Cerebellar nuclear complex (tissue), 1 donor: ENCODE measurements at regions not wholly inside any gene's neighbourhood (a gene's known extent, or its start where the extent isn't known, plus 50 kb on each side); places are given as distances from the start of the nearest gene placed in this dataset.

Source experiments
- DNase-seq, 2 experiments: peaks; one replicate each; lab custom pipeline; 2025; lab: John Stamatoyannopoulos, UW

DNA sequence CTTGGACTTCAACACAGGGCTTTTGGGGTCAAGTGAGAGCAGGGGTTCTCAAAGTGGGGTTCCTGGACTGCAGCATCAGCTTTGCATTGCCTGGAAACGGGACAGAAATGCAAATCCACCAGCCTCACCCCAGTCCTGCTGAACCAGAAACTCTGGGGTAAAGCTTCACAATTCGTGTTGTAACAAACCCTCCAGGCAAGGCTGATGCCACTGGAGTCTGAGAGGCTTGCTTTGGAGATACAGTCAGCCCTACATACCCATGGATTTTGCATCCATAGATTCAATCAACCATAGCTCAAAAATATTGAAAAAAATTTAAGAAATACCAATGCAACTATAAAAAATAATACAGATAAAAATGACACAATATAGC is 160.4 kb upstream of the ECI2 start:
- no peak for DNase-seq

DNA sequence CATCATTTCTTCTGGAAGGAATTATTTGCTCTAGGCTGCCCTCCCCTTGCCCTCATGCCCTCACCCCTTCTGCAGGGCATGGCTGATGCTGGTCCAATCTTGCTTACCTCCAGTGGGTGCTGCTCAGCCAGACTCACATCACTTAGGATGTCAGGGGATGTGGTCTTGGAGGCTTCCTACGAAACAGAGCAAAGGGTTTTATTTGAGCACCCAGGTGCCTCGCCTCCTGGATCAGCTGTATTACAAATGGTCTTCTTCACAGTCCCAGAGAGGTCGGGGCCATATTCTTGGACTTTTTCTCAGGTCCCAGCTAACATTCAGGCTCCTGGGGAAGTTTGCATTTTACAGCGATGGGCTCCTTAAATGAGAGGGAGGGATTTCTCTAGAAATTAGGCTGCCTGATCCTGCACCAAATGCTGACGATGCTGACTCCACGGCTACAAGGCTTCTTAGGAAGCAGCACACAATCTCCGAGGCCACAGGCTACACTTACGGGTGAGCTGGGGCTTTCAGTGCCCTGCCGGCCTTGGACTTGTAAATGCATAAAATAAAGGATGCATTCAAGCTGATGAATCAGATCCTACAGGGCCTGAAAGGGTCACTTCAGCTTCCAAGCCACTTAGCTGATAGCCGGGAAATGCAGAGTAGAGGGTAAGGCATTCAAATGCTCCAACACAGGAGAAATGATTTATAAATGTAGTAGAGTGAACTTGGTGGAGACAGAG is 159.8 kb upstream of the ECI2 start:
- DNase-seq = no peak

DNA sequence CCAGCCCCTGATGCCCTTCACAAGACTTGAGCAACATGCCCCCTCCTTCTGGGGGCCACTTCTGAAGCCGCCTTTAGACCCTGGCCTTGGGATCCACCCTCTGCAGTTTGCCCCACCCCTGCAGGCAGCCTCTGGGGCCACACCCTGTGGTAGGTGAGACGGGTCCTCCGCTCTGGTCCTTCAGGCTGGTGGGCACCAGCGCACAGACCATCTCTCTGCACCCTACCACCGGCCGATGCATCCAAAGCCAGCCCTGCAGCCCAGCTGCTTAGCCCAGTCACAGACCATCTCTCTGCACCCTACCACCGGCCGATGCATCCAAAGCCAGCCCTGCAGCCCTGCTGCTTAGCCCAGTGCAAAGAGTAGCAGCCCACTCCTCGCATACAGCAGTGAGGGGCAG is 159.3 kb upstream of the ECI2 start:
- DNase-seq = no peak

DNA sequence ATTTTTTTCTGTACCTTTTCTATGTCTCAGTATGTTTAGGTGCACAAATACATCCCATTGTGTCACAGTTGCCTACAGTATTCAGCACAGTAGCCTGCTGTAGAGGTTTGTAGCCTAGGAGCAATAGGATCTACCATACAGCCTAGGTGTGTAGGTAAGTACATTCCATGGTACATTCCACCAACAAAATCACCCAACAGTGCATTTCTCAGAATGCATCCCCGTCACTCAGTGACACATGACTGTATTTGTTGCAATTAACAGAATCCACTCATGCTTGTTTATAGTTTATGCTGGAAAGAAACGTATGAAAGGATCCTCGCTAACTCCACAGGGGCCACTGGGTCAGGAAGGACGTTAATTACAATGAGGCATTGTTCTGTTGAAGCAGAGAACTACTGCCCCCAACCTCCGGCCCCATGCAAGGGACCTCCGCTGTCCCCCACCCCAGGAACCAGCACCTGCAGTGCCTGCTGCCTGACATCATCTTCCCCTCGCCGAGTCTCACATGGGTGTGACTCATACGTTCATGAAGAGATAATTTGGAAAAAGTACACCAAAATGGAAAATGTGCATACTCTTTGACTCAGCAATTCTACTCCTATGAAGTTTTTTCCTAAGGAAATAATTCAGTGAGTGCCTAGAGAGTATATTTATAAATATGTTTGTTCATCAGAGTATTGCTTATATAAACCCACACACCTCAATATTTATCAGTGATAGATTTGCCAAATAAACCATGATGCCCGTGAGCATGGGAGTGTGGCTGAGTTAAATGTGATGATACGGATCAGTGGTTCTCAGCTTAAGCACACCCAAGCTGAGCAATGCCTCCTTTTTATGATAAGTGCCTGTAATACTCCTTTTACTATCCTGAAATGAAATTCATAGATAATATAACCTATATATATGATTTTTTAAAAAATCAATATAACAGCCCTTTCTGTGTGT is 156.4 kb upstream of the ECI2 start:
- no peak for DNase-seq

DNA sequence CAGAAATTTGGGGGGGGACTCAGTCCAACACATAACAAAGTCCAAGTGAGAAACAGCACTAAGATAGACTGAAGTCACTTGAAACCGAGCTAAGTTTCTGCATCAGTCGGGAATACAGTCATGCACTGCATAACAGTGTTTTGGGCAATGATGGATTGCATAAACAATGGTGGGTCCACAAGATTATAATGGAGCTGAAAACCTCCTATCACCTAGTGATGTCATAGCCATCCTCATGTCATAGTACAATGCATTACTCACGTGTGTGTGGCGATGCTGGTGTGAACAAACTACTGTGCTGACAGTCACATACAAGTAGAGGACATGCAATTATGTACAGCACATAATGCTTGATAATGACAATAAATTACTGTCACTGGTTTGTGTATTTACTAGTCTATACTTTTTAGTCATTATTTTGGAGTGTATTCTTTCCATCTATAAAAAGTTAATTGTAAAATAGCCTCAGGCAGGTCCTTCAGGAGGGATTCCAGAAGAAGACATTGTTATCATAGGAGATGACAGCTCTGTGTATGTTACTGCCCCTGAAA is 154.5 kb upstream of the ECI2 start:
- DNase-seq = no peak

DNA sequence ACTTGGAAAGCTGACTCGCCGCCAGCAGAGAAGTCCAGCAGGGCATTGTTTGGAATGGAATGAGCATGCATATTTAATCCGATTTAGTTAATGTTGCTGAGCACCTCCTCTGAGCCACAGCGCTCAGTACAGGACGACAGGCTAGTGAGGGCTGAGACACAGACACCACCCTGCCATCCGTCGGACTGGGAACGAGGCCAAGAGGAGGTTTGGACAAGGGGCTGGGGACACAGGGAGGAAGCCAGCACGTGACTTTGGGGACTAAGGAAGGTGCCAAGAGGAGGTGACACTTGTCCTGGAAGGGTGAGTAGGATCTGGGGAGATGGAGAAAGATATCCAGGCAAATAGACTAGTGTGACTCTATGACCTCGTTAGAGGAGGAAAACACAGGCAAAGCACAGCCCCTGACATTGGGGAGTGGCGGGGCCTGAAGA is 152.5 kb upstream of the ECI2 start:
- peak in 1 of 2 experiments; percentile 32 for DNase-seq

DNA sequence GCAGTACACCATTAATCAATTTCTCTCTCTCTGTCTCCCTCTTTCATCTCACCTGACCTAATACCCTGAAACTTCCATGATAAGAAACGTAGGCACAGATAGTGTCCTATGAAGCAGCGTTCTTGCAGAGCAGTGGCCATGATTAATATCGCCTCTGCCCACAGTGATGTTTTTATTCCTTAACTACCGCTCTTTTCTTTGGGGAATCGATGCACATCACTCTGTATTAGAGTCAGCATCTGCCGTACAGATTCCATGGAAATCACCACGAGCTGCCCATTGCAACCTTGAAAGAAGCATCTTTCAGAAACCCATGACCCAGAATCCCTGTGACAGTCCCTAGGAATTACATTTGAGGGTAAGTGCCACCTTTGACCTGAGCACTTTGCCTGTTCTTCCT is 152.0 kb upstream of the ECI2 start:
- no peak for DNase-seq

DNA sequence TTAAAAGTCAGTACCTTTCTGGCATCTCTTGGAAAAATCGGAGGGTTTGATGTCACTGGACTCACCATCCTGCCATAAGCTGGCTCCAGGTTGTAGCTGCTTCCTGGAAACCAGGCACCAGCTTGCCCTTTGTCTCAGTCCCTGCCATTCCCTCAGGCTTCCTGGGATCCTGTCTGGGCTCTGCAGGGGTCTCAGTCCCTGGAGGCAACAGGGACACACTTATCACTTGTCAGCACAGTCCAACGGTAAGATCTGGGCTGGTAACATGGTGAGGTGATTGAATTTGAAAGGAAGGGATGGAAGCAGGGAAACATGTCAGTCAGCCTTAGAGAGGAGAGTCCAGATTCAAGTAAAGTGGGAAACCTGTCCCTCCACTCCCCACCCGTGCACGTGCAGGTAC is 147.6 kb upstream of the ECI2 start:
- DNase-seq = no peak

DNA sequence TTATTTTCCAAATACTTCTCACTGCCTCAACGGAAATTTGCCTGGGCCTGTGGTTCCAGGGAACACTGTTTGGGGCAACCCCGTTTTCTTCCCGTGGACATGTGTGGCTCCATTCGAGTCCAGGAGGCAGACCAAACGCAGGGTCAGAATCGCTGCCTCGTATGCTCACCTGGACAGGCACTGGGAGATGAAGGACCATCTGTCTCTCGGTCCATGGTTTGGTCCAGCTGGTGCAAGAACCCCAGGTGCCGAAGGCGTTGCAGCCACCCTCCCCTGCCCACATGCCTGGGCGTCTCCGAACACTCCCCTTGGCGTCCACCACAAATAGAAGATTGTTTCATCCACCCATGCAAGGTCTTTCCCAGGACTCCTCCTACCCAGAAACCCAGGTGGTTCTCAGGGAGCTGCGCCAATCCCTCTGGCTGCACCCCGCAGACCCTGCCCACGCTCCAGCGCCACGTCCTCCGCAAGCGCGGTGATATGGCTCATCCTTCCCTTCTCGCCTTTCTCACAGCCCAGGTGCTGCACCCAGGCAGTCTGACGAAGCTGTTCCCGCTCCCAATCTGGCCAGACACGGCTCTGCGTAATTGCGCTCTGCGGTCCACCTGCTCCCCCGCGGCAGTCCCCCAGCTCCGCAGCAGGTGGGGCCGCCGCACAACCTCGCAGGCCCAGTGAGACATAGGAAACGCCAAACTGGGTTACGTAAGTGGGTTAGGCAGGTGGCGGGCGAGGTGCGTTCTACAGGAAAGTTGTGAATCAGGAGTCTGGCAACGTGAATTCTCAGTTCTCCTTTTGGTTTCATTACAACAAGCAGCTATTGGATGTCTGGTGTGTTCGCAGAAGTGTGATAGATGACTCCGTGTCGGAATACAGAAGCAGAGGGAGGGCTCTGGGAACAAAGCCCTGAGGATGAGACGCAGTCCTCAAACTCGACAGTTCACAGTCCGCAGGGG is 146.2 kb upstream of the ECI2 start:
- peak in 1 of 2 experiments; percentile 64 for DNase-seq

DNA sequence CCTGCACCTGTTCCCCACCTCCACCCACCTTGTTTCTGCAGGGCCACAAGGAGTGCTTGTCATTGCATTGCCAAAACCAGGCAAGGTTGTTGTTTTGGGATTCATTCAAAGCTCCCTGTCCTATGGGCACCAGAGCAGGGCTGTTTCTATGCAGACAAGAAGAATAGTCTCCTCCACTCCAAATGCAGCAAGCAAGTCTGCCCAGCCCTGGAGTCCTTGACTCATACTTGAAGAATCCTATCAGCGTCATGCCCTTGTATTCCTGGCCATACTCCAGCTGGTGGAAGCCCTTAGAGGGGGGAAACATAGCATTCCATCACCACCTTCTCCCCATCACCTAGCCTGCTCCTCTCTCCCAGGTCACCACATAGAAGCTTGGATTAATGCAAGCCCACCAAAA is 145.3 kb upstream of the ECI2 start:
- no peak for DNase-seq

DNA sequence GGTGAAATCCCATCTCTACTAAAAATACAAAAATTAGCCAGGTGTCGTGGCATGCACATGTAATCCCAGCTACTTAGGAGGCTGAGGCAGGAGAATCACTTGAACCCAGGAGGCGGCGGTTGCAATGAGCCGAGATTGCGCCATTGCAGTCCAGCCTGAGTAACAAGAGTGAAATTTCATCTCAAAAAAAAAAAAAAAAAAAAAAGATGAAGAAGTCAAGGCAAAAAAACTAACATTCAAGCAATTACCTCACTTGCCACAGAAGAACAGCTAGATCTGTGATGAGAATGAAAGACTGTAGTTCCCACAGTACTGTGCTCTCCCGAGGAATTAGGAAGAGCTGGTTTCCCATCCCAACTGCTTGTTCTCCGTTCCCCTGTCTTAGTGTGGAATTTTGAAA is 144.7 kb upstream of the ECI2 start:
- DNase-seq = no peak

DNA sequence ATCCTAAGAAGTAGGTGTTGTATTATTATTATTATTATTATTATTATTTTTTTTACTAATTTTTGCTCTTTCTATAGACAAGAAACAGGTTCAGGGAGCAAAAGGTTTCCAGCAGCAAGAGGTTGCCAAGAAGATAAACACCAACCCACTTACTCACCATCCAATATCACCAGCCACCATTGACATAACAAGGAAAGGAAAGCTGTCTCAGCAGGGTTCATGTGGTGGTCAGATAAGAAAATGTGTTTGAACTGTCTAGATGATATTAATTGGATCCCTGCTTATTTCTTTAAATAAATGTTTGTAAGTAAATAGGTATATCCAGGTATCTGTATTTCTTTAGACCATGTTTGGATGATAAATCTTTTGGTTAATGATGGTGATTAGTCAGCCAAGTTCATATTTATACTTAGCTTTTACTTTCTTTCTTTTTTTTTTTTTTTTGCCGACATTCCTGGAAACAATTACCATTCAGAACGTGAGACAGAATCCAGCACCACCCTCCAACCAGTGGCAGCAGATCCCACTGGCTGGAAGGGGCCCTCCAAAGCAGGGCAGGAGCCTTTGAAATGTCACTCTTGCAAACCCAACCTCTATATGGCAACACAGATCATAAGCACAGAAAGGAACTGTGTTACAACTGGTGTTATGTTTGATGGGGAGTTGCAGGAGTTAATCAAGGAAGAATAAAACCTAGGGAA is 139.2 kb upstream of the ECI2 start:
- no peak for DNase-seq

DNA sequence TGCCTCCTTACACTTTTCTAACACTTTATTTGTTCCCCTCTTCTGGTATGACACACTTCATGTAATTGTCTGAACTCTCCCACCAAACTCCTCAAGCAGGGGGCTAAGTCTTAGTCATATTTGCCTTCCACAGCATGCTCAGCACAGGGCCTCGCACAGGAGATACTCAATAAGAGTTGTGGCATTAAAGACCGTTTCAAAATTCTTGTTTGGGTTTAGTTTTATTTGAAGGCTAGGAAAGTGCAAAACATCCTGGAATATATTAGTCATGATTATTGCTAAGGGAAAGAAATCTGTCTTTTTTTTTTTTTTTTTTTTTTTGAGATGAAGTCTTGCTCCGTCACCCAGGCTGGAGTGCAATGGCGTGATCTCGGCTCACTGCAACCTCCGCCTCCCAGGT is 137.6 kb upstream of the ECI2 start:
- DNase-seq = no peak

DNA sequence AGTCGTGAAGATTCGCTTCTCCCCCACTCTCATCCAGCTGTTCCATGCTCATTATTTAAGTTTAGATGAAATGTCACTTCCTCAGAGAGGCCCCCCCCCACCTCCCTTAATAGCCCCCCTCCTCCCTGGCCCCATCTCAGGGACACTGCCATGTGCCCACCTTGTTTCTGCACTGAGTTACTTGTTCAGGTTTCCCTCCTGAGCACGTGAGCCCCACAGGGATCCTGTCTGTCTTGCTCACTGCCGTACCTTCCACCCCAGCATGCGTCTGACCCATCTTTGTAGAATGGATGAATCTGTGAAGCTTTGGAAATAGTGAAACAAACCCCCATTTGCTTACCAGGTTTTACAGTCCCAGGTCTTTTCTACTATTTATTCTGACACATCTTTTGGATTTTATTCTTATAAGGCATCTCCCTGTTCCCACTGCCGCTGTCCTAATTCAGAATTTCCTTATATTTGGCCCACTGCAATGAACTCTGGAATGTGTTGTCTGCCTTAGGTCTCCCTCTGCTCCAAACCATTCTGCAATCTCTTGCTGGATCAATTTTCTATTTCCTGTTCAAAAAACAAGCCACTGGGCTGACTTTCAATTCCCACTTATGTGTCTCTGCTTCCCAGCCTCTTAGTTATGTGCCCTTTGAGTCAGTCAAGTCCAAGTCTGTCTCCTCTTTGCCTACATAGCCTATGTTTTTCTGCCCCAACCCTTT is 136.5 kb upstream of the ECI2 start:
- no peak for DNase-seq

DNA sequence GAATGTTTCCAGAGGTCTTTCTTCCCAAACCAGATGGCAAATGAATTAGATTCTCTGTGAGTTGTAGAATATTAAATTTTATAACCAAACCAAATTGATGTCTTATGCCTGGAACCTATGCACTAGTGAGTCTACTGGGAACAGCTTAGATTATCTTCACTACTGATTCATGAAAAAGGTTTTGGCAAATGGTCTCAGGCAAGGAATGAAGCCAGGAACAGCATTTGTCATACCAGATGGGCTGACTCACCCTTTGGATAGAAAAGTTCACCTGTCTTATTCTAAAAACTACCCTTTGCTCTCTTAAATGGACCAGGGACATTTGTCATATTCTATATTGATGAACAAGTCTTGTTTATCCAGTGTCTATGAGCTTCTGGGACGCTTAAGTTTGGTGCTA is 135.4 kb upstream of the ECI2 start:
- DNase-seq = peak; percentile 51 to 76

DNA sequence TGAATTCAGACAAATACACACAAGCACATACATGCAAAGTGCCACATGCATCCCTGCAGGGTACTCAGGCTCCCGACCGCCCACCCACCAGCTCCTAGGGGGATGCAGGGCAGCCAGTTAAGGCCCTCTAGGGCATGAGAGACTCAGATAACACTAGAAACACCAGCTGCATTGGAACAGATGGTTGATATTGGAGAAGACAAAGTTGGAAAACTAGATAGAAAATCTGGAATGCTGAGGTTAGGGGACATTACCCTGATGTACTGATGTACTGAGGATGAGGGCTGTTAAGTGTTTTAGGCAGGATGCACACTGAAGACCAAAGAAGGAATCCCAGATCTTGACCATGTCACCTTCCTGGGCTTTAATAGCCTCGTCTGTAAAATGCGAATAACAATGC is 134.6 kb upstream of the ECI2 start:
- no peak for DNase-seq

DNA sequence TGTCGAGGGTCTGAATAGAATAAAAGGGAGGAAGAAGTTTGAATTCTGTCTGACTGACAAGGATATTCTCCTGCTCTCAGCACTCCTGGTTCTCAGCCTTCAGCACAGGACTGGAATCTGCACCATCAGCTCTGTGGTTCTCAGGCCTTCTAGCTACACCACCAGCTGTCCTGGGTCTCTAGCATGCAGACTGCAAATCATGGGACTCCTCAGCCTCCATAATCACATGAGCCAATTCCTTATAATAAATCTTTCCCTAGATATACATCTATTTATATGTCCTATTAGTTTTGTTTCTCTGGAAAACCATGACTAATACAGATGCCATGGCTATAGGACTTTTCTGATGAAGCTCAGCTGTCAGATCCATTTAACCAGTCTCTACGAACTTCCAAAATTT is 132.8 kb upstream of the ECI2 start:
- no peak for DNase-seq

DNA sequence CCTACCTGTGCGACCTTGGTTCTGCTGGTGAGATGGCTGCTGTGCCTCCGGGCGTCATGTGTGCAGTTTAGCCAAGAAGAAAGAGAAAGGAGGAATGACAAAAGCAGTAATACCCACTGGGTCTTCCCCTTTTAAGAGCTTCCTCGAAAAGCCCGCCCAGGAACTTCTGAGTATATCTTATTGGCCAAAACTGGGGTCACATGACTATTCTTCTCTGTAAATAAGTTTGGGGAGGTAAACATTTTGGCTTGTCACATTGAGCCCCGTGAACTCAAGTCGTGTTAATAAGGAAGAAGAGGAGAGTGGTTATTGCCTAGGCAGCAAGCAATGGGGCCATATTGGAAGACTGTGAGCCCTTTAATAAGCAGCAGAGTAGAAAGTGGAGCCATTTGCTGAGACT is 130.4 kb upstream of the ECI2 start:
- no peak for DNase-seq

DNA sequence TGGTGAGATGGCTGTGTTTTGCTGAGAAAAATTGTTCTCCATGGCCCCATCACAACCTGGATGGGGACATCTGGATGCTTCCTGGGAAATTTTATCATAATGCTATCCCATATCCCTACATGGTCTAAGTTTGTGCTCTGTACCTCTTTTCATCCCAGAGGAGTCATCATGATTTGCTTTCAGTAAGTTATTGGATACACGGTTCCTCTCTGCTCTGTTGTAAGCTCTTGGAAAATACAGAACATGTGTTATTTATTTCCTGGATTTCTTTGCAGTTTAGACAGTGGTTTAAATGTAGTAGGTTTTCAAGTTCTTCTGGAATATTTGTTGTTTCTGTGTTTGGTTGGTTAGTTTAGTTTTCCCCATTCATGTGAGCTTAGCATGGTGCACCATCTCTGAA is 129.2 kb upstream of the ECI2 start:
- DNase-seq = no peak

DNA sequence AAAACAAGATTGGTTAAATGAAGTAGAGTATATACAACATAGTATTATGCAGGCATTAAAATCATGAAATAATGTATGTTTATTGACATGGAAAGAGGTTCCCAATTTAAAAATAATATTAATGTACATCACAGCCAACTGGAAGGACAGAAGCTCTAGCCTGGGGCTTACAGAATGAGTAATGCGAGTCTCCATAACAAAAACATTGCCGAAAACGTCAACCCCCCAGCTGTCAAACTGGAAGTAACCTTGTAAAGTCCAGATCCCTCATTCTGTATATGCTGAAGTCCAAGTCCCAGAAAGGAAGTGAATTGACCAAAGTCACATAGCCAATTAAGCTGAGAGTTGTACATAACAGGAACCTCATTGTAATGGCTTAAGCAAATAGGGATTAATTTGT is 128.7 kb upstream of the ECI2 start:
- no peak for DNase-seq

DNA sequence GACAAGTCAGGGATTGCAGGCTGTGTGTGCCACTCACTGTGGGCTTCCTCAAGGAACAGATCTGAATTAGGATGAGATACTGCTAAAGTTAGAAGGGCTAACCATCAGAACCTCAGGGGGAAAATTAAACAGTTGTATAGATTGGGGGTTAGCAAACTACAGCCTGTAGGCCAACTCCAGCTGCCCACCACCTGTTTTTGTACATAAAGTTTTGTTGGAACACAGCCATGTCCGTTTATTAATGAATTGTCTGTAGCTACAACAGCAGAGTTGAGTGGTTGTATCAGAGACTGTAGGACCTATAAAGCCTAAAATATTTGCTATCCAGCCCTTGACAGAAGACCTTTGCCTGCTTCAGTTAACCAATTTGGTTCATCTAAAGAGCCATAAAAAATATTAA is 127.2 kb upstream of the ECI2 start:
- no peak for DNase-seq
